Caco-2 (cell line): ENCODE measurements at regions not wholly inside any gene's neighbourhood (a gene's known extent, or its start where the extent isn't known, plus 50 kb on each side); places are given as distances from the start of the nearest gene placed in this dataset.

ENCODE experiments used
- BruUV-seq: library from RNA; stranded (reverse); fragments of 400-500 nt; replicated peaks from 2 replicates; lab custom pipeline; 2021; lab: Mats Ljungman, UMichigan
- CTCF ChIA-PET: fragments of 300-600 bp; sonication (Branson Sonifier 250); formaldehyde crosslinking; loops from one replicate; lab custom pipeline; 2022; ENCODE audit warnings: antibody characterized with exemption; lab: Charles Lee
- POLR2A ChIA-PET: fragments of 300-600 bp; sonication (Branson Sonifier 250); formaldehyde crosslinking; loops from one replicate; lab custom pipeline; 2022; ENCODE audit warnings: antibody characterized with exemption; lab: Charles Lee
- DNase-seq, 2 experiments: peaks; one replicate each; pipeline versions ENCODE4 v3.0.0 to v3.0.0-alpha.2; 2020 to 2022
- H3K27me3 ChIP-seq: replicated peaks from 2 replicates; pipeline ENCODE4 v1.6.0; 2011; ENCODE audit warnings: low read length; ENCODE audit not compliant: control insufficient read depth, insufficient read depth
- H3K36me3 ChIP-seq: 2 replicates; pipeline ENCODE4 v1.5.1; 2011; ENCODE audit warnings: low read length; ENCODE audit not compliant: control insufficient read depth, insufficient read depth
- H3K4me1 ChIP-seq: fragments of 250-450 bp; sonication (Bioruptor Pico); 2 replicates; pipeline ENCODE4 v1.5.1; 2020; ENCODE audit warnings: mild to moderate bottlenecking
- H3K4me3 ChIP-seq: 2 replicates; pipeline ENCODE4 v1.5.1; 2011; ENCODE audit warnings: low read depth, mild to moderate bottlenecking, control low read depth, low read length
- H3K9me3 ChIP-seq: fragments of 250-450 bp; sonication (Bioruptor Pico); 2 replicates; pipeline ENCODE4 v1.5.1; 2020; ENCODE audit warnings: mild to moderate bottlenecking, moderate library complexity
- H3K27ac Mint-ChIP-seq: one replicate; pipeline ENCODE4 v1.8.0; 2022; ENCODE audit warnings: mixed read lengths; ENCODE audit not compliant: unreplicated experiment
- H3K27me3 Mint-ChIP-seq: one replicate; pipeline ENCODE4 v1.8.0; 2022; ENCODE audit warnings: mixed read lengths; ENCODE audit not compliant: insufficient read depth, unreplicated experiment
- H3K36me3 Mint-ChIP-seq: one replicate; pipeline ENCODE4 v1.8.0; 2022; ENCODE audit warnings: mild to moderate bottlenecking, mixed read lengths; ENCODE audit not compliant: insufficient read depth, unreplicated experiment
- H3K4me1 Mint-ChIP-seq: one replicate; pipeline ENCODE4 v1.8.0; 2022; ENCODE audit warnings: low read depth, mixed read lengths; ENCODE audit not compliant: unreplicated experiment
- H3K4me3 Mint-ChIP-seq: one replicate; pipeline ENCODE4 v1.8.0; 2022; ENCODE audit warnings: mild to moderate bottlenecking, moderate library complexity, mixed read lengths; ENCODE audit not compliant: unreplicated experiment
- H3K9me3 Mint-ChIP-seq: one replicate; pipeline ENCODE4 v1.8.0; 2022; ENCODE audit warnings: mixed read lengths; ENCODE audit not compliant: unreplicated experiment
- intact Hi-C: fragments of 100-400 bp; cut with micrococcal nuclease; formaldehyde crosslinking; loops from one replicate; pipeline ENCODE4 v1.10.0; 2022; ENCODE audit not compliant: unreplicated experiment
- TF ChIP-seq, protein P1 (sequence below), 2 experiments: fragments of 200-600 bp in 1 of 2; IDR thresholded peaks; 1 replicate in 1 of 2; 2 replicates in 1 of 2; pipeline versions ENCODE4 v1.5.1 to v1.8.0; 2011 to 2022; ENCODE audit warnings: antibody characterized with exemption in 1 of 2, control low read depth in 1 of 2, inconsistent platforms in 1 of 2, low read depth in 1 of 2, low read length in 1 of 2, mild to moderate bottlenecking in 1 of 2, moderate library complexity in 1 of 2; ENCODE audit not compliant: insufficient read depth in 1 of 2, severe bottlenecking in 1 of 2, unreplicated experiment in 1 of 2

DNA sequence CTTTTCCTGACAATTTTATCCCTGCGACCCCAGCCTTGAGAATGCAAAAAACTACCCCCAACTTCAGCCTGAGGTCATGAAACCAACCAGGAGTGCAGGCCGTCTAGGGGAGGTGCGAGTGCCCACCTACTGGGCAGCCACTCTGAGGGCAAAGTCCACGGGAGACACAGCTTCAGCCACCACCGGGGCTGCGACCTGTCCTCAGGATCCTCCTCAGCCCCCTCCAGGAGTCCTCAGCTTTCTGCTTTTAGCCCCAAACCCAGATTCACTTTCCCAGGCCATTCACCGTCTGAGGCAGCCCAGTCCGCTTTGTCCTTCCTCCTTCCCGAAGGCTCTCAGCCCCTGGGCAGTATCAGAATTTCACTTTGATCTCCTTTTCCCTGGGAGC lies 210.2 kb upstream of the TNP1 start:
- TF ChIP-seq, protein P1, sequence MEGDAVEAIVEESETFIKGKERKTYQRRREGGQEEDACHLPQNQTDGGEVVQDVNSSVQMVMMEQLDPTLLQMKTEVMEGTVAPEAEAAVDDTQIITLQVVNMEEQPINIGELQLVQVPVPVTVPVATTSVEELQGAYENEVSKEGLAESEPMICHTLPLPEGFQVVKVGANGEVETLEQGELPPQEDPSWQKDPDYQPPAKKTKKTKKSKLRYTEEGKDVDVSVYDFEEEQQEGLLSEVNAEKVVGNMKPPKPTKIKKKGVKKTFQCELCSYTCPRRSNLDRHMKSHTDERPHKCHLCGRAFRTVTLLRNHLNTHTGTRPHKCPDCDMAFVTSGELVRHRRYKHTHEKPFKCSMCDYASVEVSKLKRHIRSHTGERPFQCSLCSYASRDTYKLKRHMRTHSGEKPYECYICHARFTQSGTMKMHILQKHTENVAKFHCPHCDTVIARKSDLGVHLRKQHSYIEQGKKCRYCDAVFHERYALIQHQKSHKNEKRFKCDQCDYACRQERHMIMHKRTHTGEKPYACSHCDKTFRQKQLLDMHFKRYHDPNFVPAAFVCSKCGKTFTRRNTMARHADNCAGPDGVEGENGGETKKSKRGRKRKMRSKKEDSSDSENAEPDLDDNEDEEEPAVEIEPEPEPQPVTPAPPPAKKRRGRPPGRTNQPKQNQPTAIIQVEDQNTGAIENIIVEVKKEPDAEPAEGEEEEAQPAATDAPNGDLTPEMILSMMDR (IDR thresholded peaks at IDR 0.05; ENCODE audit: insufficient read depth in 1 of 2, low read depth in 1 of 2, low read length in 1 of 2, severe bottlenecking in 1 of 2, unreplicated experiment in 1 of 2): no peak
- Mint-ChIP-seq H3K36me3 (no peaks in the 10 kb centered on the region), H3K4me3 (no peak overlapping the region), H3K9me3 (no peaks in the 10 kb centered on the region), H3K27me3 (peaks cover 3% of the 10 kb centered on the region), H3K27ac (no peak overlapping the region), H3K4me1 (no peaks in the 10 kb centered on the region)
- Histone ChIP-seq H3K4me3 (no peak overlapping the region), H3K9me3 (no peaks in the 10 kb centered on the region), H3K36me3 (no peaks in the 10 kb centered on the region), H3K27me3 (no peaks in the 10 kb centered on the region), H3K4me1 (no peaks in the 10 kb centered on the region)
- BruUV-seq: no TSS peak
- CTCF ChIA-PET: no interaction called here
- no peak for DNase-seq
- POLR2A ChIA-PET: no interaction called here
- intact Hi-C loops: no loop called here

DNA sequence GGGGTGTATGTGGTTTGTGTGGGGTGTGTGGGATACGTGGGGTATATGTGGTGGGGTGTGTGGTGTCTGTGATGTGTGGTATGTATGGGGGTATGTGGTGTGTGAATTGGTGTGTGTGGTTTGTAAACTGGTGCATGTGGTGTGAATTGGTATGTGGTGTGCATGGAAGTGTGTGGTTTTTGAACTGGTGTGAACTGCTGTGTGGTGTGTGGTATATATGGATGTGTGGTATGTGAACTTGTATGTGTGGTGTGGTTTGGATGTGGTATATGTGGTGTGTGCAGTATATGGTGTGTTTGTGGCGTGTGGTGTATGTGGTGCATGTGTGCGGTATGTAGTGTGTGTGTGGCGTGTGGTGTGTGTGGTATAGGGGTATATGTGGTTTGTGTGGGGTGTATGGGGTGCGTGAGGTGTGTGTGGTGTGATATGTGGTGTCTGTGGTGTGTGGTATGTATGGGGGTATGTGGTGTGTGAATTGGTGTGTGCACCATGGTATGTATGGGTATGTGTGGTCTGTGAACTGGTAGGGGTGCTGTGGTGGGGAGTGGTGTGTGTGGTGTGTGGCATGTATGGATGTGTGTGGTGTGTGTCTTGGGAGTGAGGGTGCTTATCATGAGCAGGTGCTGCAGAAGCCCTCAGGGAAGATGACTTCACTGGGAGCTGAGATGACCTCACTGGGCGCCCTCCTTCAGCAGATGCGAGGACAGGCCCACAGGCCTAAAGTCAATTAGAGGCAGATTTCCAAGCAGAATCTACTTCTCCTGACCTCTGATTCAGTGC lies 209.6 kb upstream of the TNP1 start:
- no peak overlapping the region for H3K27ac Mint-ChIP-seq
- Histone ChIP-seq H3K4me3 (no peak overlapping the region), H3K36me3 (no peaks in the 10 kb centered on the region), H3K9me3 (no peaks in the 10 kb centered on the region), H3K4me1 (no peaks in the 10 kb centered on the region), H3K27me3 (no peaks in the 10 kb centered on the region)
- no peaks in the 10 kb centered on the region for H3K4me1 Mint-ChIP-seq
- peaks cover 3% of the 10 kb centered on the region for H3K27me3 Mint-ChIP-seq
- no peaks in the 10 kb centered on the region for H3K36me3 Mint-ChIP-seq
- TF ChIP-seq, protein P1 (IDR thresholded peaks at IDR 0.05; ENCODE audit: insufficient read depth in 1 of 2, low read depth in 1 of 2, low read length in 1 of 2, severe bottlenecking in 1 of 2, unreplicated experiment in 1 of 2): no peak
- no TSS peak for BruUV-seq
- no peak for DNase-seq
- ChIA-PET CTCF (no interaction called here), POLR2A (no interaction called here)
- intact Hi-C loops: no loop called here
- no peak overlapping the region for H3K4me3 Mint-ChIP-seq
- H3K9me3 Mint-ChIP-seq: no peaks in the 10 kb centered on the region

DNA sequence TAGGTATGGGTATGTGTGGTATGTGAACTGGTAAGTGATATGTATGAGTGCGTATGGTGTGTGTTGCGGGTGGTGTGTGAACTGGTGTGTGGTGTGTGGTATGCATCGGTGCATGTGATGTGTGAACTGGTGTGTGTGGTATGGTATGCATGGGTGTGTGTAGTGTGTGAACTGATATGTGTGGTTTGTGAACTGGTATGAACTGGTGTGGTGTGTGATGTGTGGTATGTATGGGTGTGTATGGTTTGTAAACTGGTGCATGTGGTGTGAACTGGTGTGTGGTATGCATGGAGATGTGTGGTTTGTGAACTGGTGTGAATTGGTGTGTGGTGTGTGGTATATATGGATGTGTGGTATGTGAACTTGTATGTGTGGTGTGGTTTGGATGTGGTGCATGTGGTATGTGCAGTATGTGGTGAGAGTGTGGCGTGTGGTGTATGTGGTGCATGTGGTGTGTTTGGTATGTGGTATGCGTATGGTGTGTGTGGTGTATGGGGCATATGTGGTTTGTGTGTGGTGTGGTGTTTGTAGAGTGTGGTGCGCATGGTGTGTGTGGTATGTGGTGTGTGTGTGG lies 208.9 kb upstream of the TNP1 start:
- H3K27me3 ChIP-seq: no peaks in the 10 kb centered on the region
- Mint-ChIP-seq H3K4me3 (no peak overlapping the region), H3K36me3 (no peaks in the 10 kb centered on the region), H3K27me3 (peaks cover 3% of the 10 kb centered on the region), H3K9me3 (no peaks in the 10 kb centered on the region), H3K4me1 (no peaks in the 10 kb centered on the region), H3K27ac (no peak overlapping the region)
- POLR2A ChIA-PET: no interaction called here
- H3K9me3 ChIP-seq: no peaks in the 10 kb centered on the region
- no TSS peak for BruUV-seq
- TF ChIP-seq, protein P1 (IDR thresholded peaks at IDR 0.05; ENCODE audit: insufficient read depth in 1 of 2, low read depth in 1 of 2, low read length in 1 of 2, severe bottlenecking in 1 of 2, unreplicated experiment in 1 of 2): no peak
- intact Hi-C loops: no loop called here
- CTCF ChIA-PET: no interaction called here
- no peak overlapping the region for H3K4me3 ChIP-seq
- no peaks in the 10 kb centered on the region for H3K4me1 ChIP-seq
- no peak for DNase-seq
- H3K36me3 ChIP-seq: no peaks in the 10 kb centered on the region
